B cell (primary cell): ENCODE measurements at regions not wholly inside any gene's neighbourhood (a gene's known extent, or its start where the extent isn't known, plus 50 kb on each side); places are given as distances from the start of the nearest gene placed in this dataset.

Experiments used
- ATAC-seq: fragments of 200-7000 bp; cut with Tn5 transposase; one replicate; pipeline ENCODE4 v1.10.0; 2021; ENCODE audit warnings: low read depth, mild to moderate bottlenecking, moderate number of reproducible peaks, moderate library complexity
- CTCF ChIA-PET: fragments of 350-600 bp; sonication (Branson Sonifier 250); formaldehyde crosslinking; loops from one replicate; lab custom pipeline; 2021; ENCODE audit warnings: antibody characterized with exemption, inconsistent platforms; lab: Charles Lee
- POLR2A ChIA-PET: fragments of 350-600 bp; sonication (Branson Sonifier 250); formaldehyde crosslinking; loops from one replicate; lab custom pipeline; 2021; ENCODE audit warnings: antibody characterized with exemption; lab: Charles Lee
- DNase-seq: peaks from one replicate; pipeline ENCODE4 v3.0.0; 2013
- H2AFZ ChIP-seq: 2 replicates; pipeline ENCODE4 v1.6.1; 2012; ENCODE audit warnings: mild to moderate bottlenecking, low read depth, low read length; ENCODE audit not compliant: insufficient read depth, poor library complexity, severe bottlenecking
- H3K27ac ChIP-seq, 2 donors: 1 replicate in 1 of 2; 2 replicates in 1 of 2; pipeline ENCODE4 v1.5.1; 2012 to 2013; ENCODE audit warnings: low read length in 2 of 2, mild to moderate bottlenecking in 2 of 2, moderate library complexity in 1 of 2
- H3K27me3 ChIP-seq, 4 experiments: fragments of 200-600 bp in 1 of 4; sonication (generic) in 1 of 4; replicated peaks in 1 of 4; 1 replicate in 2 of 4; 2 replicates in 2 of 4; pipeline versions ENCODE4 v1.6.1 to v1.7.0; 2013 to 2016; ENCODE audit warnings: low read length in 3 of 4, mild to moderate bottlenecking in 2 of 4, mixed read lengths in 1 of 4, moderate library complexity in 1 of 4; ENCODE audit not compliant: insufficient read depth in 4 of 4, control insufficient read depth in 3 of 4; ENCODE audit errors: control extremely low read depth in 1 of 4
- H3K36me3 ChIP-seq, 2 experiments: replicated peaks in 1 of 2; 1 replicate in 1 of 2; 2 replicates in 1 of 2; pipeline versions ENCODE4 v1.6.1 to v1.7.1; 2013; ENCODE audit warnings: low read length in 1 of 2; ENCODE audit not compliant: insufficient read depth in 2 of 2, control insufficient read depth in 1 of 2; ENCODE audit errors: control extremely low read depth in 1 of 2, extremely low read depth in 1 of 2
- H3K4me1 ChIP-seq, 2 donors: fragments of 200-600 bp in 1 of 2; sonication (generic) in 1 of 2; 1 replicate in 1 of 2; 2 replicates in 1 of 2; pipeline versions ENCODE4 v1.5.1 to v1.6.1; 2013 to 2017; ENCODE audit warnings: low read length in 2 of 2; ENCODE audit not compliant: control insufficient read depth in 2 of 2, insufficient read depth in 2 of 2
- H3K4me2 ChIP-seq: replicated peaks from 2 replicates; pipeline ENCODE3; 2012; ENCODE audit warnings: mild to moderate bottlenecking, low read depth, low read length; ENCODE audit not compliant: poor library complexity, severe bottlenecking
- H3K4me3 ChIP-seq, 5 experiments: fragments of 200-600 bp in 1 of 5; sonication (generic) in 1 of 5; 1 replicate in 3 of 5; 2 replicates in 2 of 5; pipeline versions ENCODE4 v1.5.1 to v1.7.0; 2011 to 2016; ENCODE audit warnings: low read length in 4 of 5, mild to moderate bottlenecking in 4 of 5, low read depth in 2 of 5, control low read depth in 1 of 5, moderate library complexity in 1 of 5; ENCODE audit not compliant: insufficient read depth in 1 of 5; ENCODE audit errors: control extremely low read depth in 1 of 5, extremely low read depth in 1 of 5
- H3K79me2 ChIP-seq: fragments of 200-600 bp; sonication (generic); one replicate; pipeline ENCODE4 v1.6.0; 2016; ENCODE audit warnings: low read length; ENCODE audit not compliant: control insufficient read depth, insufficient read depth
- H3K9ac ChIP-seq: fragments of 200-600 bp; sonication (generic); 2 replicates; pipeline ENCODE4 v1.6.1; 2017; ENCODE audit warnings: mild to moderate bottlenecking, low read length, moderate library complexity
- H3K9me3 ChIP-seq, 3 donors: one replicate each; pipeline versions ENCODE4 v1.6.1 to v1.7.1; 2013; ENCODE audit warnings: low read length in 2 of 3; ENCODE audit not compliant: control insufficient read depth in 2 of 3, insufficient read depth in 1 of 3; ENCODE audit errors: control extremely low read depth in 1 of 3
- H4K20me1 ChIP-seq: 2 replicates; pipeline ENCODE4 v1.6.0; 2012; ENCODE audit warnings: mild to moderate bottlenecking, low read length; ENCODE audit not compliant: insufficient read depth, control insufficient read depth, poor library complexity, severe bottlenecking
- H3K27ac Mint-ChIP-seq: one replicate; pipeline ENCODE4 v1.8.0; 2021; ENCODE audit warnings: mixed read lengths
- H3K27me3 Mint-ChIP-seq: one replicate; pipeline ENCODE4 v1.8.0; 2021; ENCODE audit warnings: mixed read lengths
- H3K4me1 Mint-ChIP-seq: one replicate; pipeline ENCODE4 v1.8.0; 2021; ENCODE audit warnings: mixed read lengths
- H3K4me3 Mint-ChIP-seq: one replicate; pipeline ENCODE4 v1.8.0; 2021; ENCODE audit warnings: mixed read lengths
- H3K9me3 Mint-ChIP-seq: one replicate; pipeline ENCODE4 v1.8.0; 2022; ENCODE audit warnings: mixed read lengths; ENCODE audit not compliant: insufficient read depth
- CTCF ChIP-seq: fragments of 200-600 bp; IDR thresholded peaks from one replicate; pipeline ENCODE4 v1.8.0; 2022; ENCODE audit warnings: antibody characterized with exemption, mild to moderate bottlenecking
- EZH2 ChIP-seq: IDR thresholded peaks from 2 replicates; pipeline ENCODE4 v1.6.1; 2012; ENCODE audit warnings: borderline replicate concordance, low read depth, mild to moderate bottlenecking, moderate library complexity, low read length; ENCODE audit not compliant: insufficient read depth, poor library complexity, severe bottlenecking
- WGBS: methylation state at CpG from one replicate; pipeline ENCODE4 v1.1.5; 2013; ENCODE audit warnings: missing lambda C conversion rate; ENCODE audit not compliant: insufficient coverage; 5-methylcytosine and 5-hydroxymethylcytosine counted together
- intact Hi-C: fragments of 100-400 bp; cut with micrococcal nuclease; formaldehyde crosslinking; loops from one replicate; pipeline ENCODE4 v1.10.0; 2022

GRCh38 chr10:129049501-129049900, 417.5 kb upstream of the MGMT start:
- DNase-seq: no peak
- Mint-ChIP-seq H3K4me1 (no peaks in the 10 kb centered on the region), H3K27me3 (no peaks in the 10 kb centered on the region), H3K27ac (no peak overlapping the region), H3K9me3 (no peaks in the 10 kb centered on the region), H3K4me3 (no peak overlapping the region)
- CTCF ChIA-PET: no interaction called here
- Histone ChIP-seq H3K9me3 (peaks cover 0 to 4% (median 0%) of the 10 kb centered on the region in 3 donors), H3K27me3 (no peaks in the 10 kb centered on the region), H3K27ac (no peak overlapping the region), H3K79me2 (no peaks in the 10 kb centered on the region), H2AFZ (no peak overlapping the region), H4K20me1 (no peaks in the 10 kb centered on the region), H3K4me1 (no peaks in the 10 kb centered on the region), H3K36me3 (no peaks in the 10 kb centered on the region), H3K9ac (no peak overlapping the region), H3K4me2 (no peak overlapping the region), H3K4me3 (no peak overlapping the region)
- WGBS: 92% methylated on average over 3 of the region's 7 CpGs
- POLR2A ChIA-PET: no interaction called here
- no peak for ATAC-seq
- TF ChIP-seq CTCF: no peak
- no peak for TF ChIP-seq EZH2
- intact Hi-C loops: no loop called here

- H3K79me2 ChIP-seq: no peaks in the 10 kb centered on the region
- no peak overlapping the region for H3K4me3 ChIP-seq
- H3K4me1 Mint-ChIP-seq: peaks cover 12% of the 10 kb centered on the region
- no peak overlapping the region for H2AFZ ChIP-seq
- no peak for DNase-seq
- H3K9me3 ChIP-seq: peaks cover 0 to 4% (median 0%) of the 10 kb centered on the region in 3 donors
- intact Hi-C loops: no loop called here
- H3K9me3 Mint-ChIP-seq: no peaks in the 10 kb centered on the region
- no peaks in the 10 kb centered on the region for H4K20me1 ChIP-seq
- peaks cover 4% of the 10 kb centered on the region for H3K27me3 Mint-ChIP-seq
- CTCF ChIA-PET: no interaction called here
- no peak for TF ChIP-seq EZH2
- TF ChIP-seq CTCF: no peak
- 83% methylated on average over 8 of the region's 9 CpGs for WGBS
- no peak overlapping the region for H3K9ac ChIP-seq
- H3K27ac ChIP-seq: no peak overlapping the region
- H3K27ac Mint-ChIP-seq: no peak overlapping the region
- H3K36me3 ChIP-seq: no peaks in the 10 kb centered on the region
- no peaks in the 10 kb centered on the region for H3K27me3 ChIP-seq
- no peak overlapping the region for H3K4me2 ChIP-seq
- H3K4me3 Mint-ChIP-seq: no peak overlapping the region
- peaks cover 0 to 12% of the 10 kb centered on the region in 2 donors for H3K4me1 ChIP-seq
- ATAC-seq: no peak
- POLR2A ChIA-PET: no interaction called here
Observed at GRCh38 chr10:129055225-129055624, 411.8 kb upstream of the MGMT start.
